ENCODE measurements at regions not wholly inside any gene's neighbourhood (a gene's known extent, or its start where the extent isn't known, plus 50 kb on each side); places are given as distances from the start of the nearest gene placed in this dataset.

- Histone ChIP-seq H3K4me3 (no peak overlapping the region), H3K27me3 (no peaks in the 10 kb centered on the region), H3K9me3 (no peaks in the 10 kb centered on the region), H3K36me3 (no peaks in the 10 kb centered on the region), H3K4me1 (no peaks in the 10 kb centered on the region), H3K27ac (no peak overlapping the region)
- in situ Hi-C loops (cut with MboI; ENCODE audit: low pct_ligation_motif_present in 1 of 4, low pct_unique_long_range_greater_than_20kb in 1 of 4, low sequenced_read_pairs in 3 of 4), result no loop called here
- intact Hi-C loops (cut with DNase I; ENCODE audit: low total_unique reads), result no loop called here
- DNase-seq, result no peak
- TF ChIP-seq POLR2AphosphoS5 (IDR thresholded peaks at IDR 0.05), result no peak
- TF ChIP-seq, protein P1, sequence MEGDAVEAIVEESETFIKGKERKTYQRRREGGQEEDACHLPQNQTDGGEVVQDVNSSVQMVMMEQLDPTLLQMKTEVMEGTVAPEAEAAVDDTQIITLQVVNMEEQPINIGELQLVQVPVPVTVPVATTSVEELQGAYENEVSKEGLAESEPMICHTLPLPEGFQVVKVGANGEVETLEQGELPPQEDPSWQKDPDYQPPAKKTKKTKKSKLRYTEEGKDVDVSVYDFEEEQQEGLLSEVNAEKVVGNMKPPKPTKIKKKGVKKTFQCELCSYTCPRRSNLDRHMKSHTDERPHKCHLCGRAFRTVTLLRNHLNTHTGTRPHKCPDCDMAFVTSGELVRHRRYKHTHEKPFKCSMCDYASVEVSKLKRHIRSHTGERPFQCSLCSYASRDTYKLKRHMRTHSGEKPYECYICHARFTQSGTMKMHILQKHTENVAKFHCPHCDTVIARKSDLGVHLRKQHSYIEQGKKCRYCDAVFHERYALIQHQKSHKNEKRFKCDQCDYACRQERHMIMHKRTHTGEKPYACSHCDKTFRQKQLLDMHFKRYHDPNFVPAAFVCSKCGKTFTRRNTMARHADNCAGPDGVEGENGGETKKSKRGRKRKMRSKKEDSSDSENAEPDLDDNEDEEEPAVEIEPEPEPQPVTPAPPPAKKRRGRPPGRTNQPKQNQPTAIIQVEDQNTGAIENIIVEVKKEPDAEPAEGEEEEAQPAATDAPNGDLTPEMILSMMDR (IDR thresholded peaks at IDR 0.05), result no peak
- no peak for TF ChIP-seq EP300 (IDR thresholded peaks at IDR 0.05; ENCODE audit: low read depth)
- TF ChIP-seq POLR2A (IDR thresholded peaks at IDR 0.05), result no peak
- WGBS, 2 donors (ENCODE audit: low coverage in 1 of 2), result 80 to 83% methylated on average over 1 to 16 of the region's 16 CpGs
Observed at GRCh38 chr10:130401860-130402765, 265.9 kb downstream of the GLRX3 start.

DNA sequence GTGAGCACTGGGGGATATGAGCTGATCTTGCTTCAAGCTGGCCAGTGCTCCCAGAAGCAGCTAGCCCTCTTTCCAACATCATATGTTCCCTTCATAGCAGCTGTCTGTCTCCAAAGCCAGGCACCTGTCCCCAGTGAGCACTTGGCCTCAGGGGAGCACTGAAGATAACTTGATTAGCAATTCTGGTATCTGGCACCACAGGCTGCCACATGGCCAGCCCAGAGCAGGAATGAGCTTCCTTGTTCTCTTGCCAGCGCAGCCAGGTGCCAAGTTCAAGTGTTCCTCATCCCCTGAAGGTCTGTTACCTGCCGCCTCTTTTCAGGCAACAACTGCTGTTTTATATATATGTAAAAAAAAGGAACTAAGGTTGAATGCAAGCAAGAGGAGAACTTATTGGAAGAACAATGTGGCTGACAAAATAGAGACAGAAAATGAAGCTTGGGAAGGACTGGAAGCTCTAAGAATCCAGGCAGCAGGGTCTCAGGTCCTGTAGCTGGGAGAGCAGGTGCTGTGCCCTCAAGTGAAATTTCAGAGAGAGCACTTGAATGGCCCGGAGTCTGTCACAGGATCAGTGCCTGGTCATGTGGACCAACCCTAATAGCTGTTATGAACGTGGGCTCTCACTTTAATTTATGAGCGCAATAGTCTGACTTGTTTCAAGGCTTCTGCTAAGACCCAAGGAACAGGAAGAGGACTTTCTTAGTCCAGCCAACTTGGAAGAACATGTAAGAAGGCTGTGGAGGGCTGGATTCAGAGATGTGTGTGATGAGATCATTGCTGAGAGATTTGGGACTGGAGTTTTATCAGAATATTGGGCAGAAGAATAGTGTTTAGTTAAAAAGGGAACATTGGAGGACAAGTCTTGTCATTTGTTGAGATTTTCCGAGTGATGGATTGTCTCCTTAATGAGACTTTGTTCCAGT is 267.2 kb downstream of the GLRX3 start:
- H3K4me1 ChIP-seq, result no peaks in the 10 kb centered on the region
- in situ Hi-C loops (cut with MboI; ENCODE audit: low pct_ligation_motif_present in 1 of 4, low pct_unique_long_range_greater_than_20kb in 1 of 4, low sequenced_read_pairs in 3 of 4), result no loop called here
- DNase-seq, result no peak
- H3K9me3 ChIP-seq, result no peaks in the 10 kb centered on the region
- TF ChIP-seq, protein P1 (IDR thresholded peaks at IDR 0.05), result no peak
- no peak for TF ChIP-seq EP300 (IDR thresholded peaks at IDR 0.05; ENCODE audit: low read depth)
- TF ChIP-seq POLR2A (IDR thresholded peaks at IDR 0.05), result no peak
- TF ChIP-seq POLR2AphosphoS5 (IDR thresholded peaks at IDR 0.05), result no peak
- H3K27me3 ChIP-seq, result no peaks in the 10 kb centered on the region
- H3K4me3 ChIP-seq, result no peak overlapping the region
- no peak overlapping the region for H3K27ac ChIP-seq
- intact Hi-C loops (cut with DNase I; ENCODE audit: low total_unique reads), result no loop called here
- WGBS, 2 donors (ENCODE audit: low coverage in 1 of 2), result 61 to 80% methylated on average over 1 to 6 of the region's 6 CpGs
- H3K36me3 ChIP-seq, result no peaks in the 10 kb centered on the region

DNA sequence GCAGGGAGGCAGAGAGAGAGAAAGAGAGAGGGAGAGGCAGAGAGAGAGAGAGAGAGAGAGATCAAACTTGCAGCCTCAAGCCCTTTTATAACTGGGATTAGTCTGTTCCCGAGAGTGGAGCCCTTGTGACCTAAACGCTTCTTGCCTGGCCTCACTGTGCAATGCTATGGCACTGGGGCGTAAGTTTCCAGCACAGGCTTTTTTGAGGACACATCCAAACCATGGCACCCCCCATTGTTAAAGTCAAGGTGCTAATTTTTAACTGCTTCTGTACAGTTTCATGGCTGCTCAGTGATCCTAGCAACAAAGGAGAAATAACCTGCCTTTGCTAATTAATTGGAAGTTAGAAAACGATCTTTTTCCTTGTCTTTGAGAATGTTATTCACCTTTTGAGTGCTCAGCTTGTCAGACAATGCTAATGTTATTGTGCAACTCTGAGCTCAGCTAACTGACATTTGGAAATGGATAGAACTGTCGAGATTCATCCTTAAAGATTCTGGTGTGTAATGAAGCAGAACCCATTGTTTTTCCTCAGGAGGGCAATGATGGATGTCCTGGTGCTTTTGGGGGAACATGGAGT is 268.4 kb downstream of the GLRX3 start:
- intact Hi-C loops (cut with DNase I; ENCODE audit: low total_unique reads), result no loop called here
- 46 to 55% methylated on average over 5 of the region's 5 CpGs for WGBS, 2 donors (ENCODE audit: low coverage in 1 of 2)
- DNase-seq, result no peak
- H3K4me1 ChIP-seq, result no peaks in the 10 kb centered on the region
- no peak overlapping the region for H3K4me3 ChIP-seq
- no peaks in the 10 kb centered on the region for H3K9me3 ChIP-seq
- H3K27ac ChIP-seq, result no peak overlapping the region
- H3K27me3 ChIP-seq, result no peaks in the 10 kb centered on the region
- in situ Hi-C loops (cut with MboI; ENCODE audit: low pct_ligation_motif_present in 1 of 4, low pct_unique_long_range_greater_than_20kb in 1 of 4, low sequenced_read_pairs in 3 of 4), result no loop called here
- TF ChIP-seq POLR2A (IDR thresholded peaks at IDR 0.05) (no peak), EP300 (IDR thresholded peaks at IDR 0.05; ENCODE audit: low read depth) (no peak), POLR2AphosphoS5 (IDR thresholded peaks at IDR 0.05) (no peak)
- TF ChIP-seq, protein P1 (IDR thresholded peaks at IDR 0.05), result no peak
- H3K36me3 ChIP-seq, result no peaks in the 10 kb centered on the region

DNA sequence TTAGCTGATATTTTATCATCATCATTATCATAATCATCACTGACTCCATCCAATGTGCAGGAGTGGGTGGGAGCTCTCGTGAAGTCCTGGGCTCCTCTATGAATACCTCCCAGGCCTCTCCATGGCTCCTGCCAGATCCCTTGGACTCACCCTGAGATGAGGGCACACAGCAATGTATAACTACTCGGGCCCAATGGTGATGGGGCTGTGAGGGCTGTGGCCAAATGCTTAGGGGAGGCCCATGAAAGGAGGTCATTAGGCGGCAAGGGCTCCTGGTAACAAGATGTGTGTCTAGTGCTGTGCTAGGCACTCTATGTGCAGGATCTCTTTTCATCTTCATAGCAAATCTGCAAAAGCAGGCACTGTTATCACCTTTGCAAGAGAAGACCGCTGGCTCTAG is 270.9 kb downstream of the GLRX3 start:
- H3K9me3 ChIP-seq, result no peaks in the 10 kb centered on the region
- in situ Hi-C loops (cut with MboI; ENCODE audit: low pct_ligation_motif_present in 1 of 4, low pct_unique_long_range_greater_than_20kb in 1 of 4, low sequenced_read_pairs in 3 of 4), result no loop called here
- DNase-seq, result no peak
- no peaks in the 10 kb centered on the region for H3K4me1 ChIP-seq
- no peak overlapping the region for H3K27ac ChIP-seq
- no peaks in the 10 kb centered on the region for H3K27me3 ChIP-seq
- 71 to 80% methylated on average over 1 to 4 of the region's 4 CpGs for WGBS, 2 donors (ENCODE audit: low coverage in 1 of 2)
- no peak overlapping the region for H3K4me3 ChIP-seq
- TF ChIP-seq, protein P1 (IDR thresholded peaks at IDR 0.05), result no peak
- TF ChIP-seq POLR2A (IDR thresholded peaks at IDR 0.05), result no peak
- no peak for TF ChIP-seq EP300 (IDR thresholded peaks at IDR 0.05; ENCODE audit: low read depth)
- TF ChIP-seq POLR2AphosphoS5 (IDR thresholded peaks at IDR 0.05), result no peak
- no peaks in the 10 kb centered on the region for H3K36me3 ChIP-seq
- intact Hi-C loops (cut with DNase I; ENCODE audit: low total_unique reads), result no loop called here
